ENCODE measurements at regions not wholly inside any gene's neighbourhood (a gene's known extent, or its start where the extent isn't known, plus 50 kb on each side); places are given as distances from the start of the nearest gene placed in this dataset.

- no peak for TF ChIP-seq POLR2A (IDR thresholded peaks at IDR 0.05; ENCODE audit: low read depth, low read length)
- no peak for TF ChIP-seq POLR2AphosphoS5 (IDR thresholded peaks at IDR 0.05; ENCODE audit: low read depth, low read length)
- TF ChIP-seq TAF1 (IDR thresholded peaks at IDR 0.05; ENCODE audit: borderline replicate concordance, low read depth, low read length), result no peak
These were observed 63.8 kb upstream of the NUP50 start for GRCh38 chr22:45099961-45100360.

Measured in GM12892 (cell line).